Pancreas (tissue), 10 donors: ENCODE measurements at regions not wholly inside any gene's neighbourhood (a gene's known extent, or its start where the extent isn't known, plus 50 kb on each side); places are given as distances from the start of the nearest gene placed in this dataset.
A peak's percentile ranks its signal among the peaks of the same experiment; 100 is the strongest.

Source experiments
- ATAC-seq, 4 donors: fragments of 200-7000 bp; cut with Tn5 transposase; one replicate each; pipeline versions ENCODE4 v1.8.0 to v1.9.1; 2020; ENCODE audit warnings: mild to moderate bottlenecking in 4 of 4, moderate library complexity in 4 of 4
- DNase-seq, 6 donors: peaks; one replicate each; pipeline ENCODE4 v3.0.0-alpha.2; 2020
- FAIRE-seq: peaks from 2 replicates; lab custom pipeline; 2012; peaks lifted over from hg19 to GRCh38; lab: Jason Lieb, UNC
- H3K27ac ChIP-seq, 4 donors: fragments of 200-600 bp; sonication (generic); 1 replicate in 3 of 4; 2 replicates in 1 of 4; pipeline versions ENCODE4 v1.5.0 to v1.8.0; 2020
- H3K27me3 ChIP-seq, 4 donors: fragments of 200-600 bp; one replicate each; pipeline ENCODE4 v1.8.0; 2021
- H3K36me3 ChIP-seq, 3 donors: fragments of 200-600 bp; sonication (generic) in 1 of 3; one replicate each; pipeline versions ENCODE4 v1.5.0 to v1.8.0; 2020 to 2021
- H3K4me1 ChIP-seq, 3 donors: fragments of 200-600 bp; one replicate each; pipeline ENCODE4 v1.8.0; 2021
- H3K4me3 ChIP-seq, 4 donors: fragments of 200-600 bp; sonication (generic) in 2 of 4; one replicate each; pipeline versions ENCODE4 v1.5.0 to v1.8.0; 2020 to 2021
- H3K9me3 ChIP-seq, 4 donors: fragments of 200-600 bp; one replicate each; pipeline ENCODE4 v1.8.0; 2021
- CTCF ChIP-seq, 4 donors: fragments of 200-600 bp; sonication (generic) in 3 of 4; IDR thresholded peaks; one replicate each; pipeline versions ENCODE4 v1.5.0 to v1.8.0; 2021; ENCODE audit warnings: antibody characterized with exemption in 4 of 4
- WGBS, 2 donors: extraction: QIAGEN DNeasy Blood & Tissue Kit; methylation state at CpG; one replicate each; pipeline ENCODE4 v1.1.7; 2013; 5-methylcytosine and 5-hydroxymethylcytosine counted together
- intact Hi-C, 3 donors: fragments of 100-400 bp; cut with DNase I; formaldehyde crosslinking; loops; one replicate each; pipeline versions ENCODE4 v1.11.1 to v1.14.2; 2022
- donor health status: healthy with polysubstance abuse.
- donor health status: DM: no; HTN: no; CAD: no; lungs with moderate emphysema.
- donor health status: DM: no; HTN: no; CAD: no.
- donor health status: control.
- donor health status: control.
- donor health status: Bipolar disorder and iron deficiency.
- donor health status: DM: yes; HTN: yes; CAD: no.
- donor health status: DM: no; HTN: no; CAD: no.
- donor health status: DM: no; HTN: no; CAD: no.
- donor health status: DM: yes; HTN: yes; CAD: no.

- Histone ChIP-seq H3K27me3 (no peaks in the 10 kb centered on the region), H3K27ac (no peak overlapping the region), H3K9me3 (no peaks in the 10 kb centered on the region), H3K4me1 (no peaks in the 10 kb centered on the region), H3K4me3 (no peak overlapping the region), H3K36me3 (no peaks in the 10 kb centered on the region)
- TF ChIP-seq CTCF (IDR thresholded peaks at IDR 0.05), result no peak
- FAIRE-seq (no peak), ATAC-seq (no peak), DNase-seq (no peak)
- 59 to 68% methylated on average over 3 of the region's 3 CpGs for WGBS, 2 donors
- intact Hi-C loops, result no loop called here
Observed at GRCh38 chr15:61331019-61331418, 101.9 kb upstream of the RORA start.

GRCh38 chr15:61327019-61327631 is 98.0 kb upstream of the RORA start:
- ATAC-seq, result peak in 2 of 4 donors; percentile 71 to 83
- no peaks in the 10 kb centered on the region for H3K9me3 ChIP-seq
- no peak for FAIRE-seq
- H3K36me3 ChIP-seq, result no peaks in the 10 kb centered on the region
- TF ChIP-seq CTCF (IDR thresholded peaks at IDR 0.05), result no peak
- no peaks in the 10 kb centered on the region for H3K27me3 ChIP-seq
- intact Hi-C loops, result no loop called here
- DNase-seq, result no peak
- no peak overlapping the region for H3K27ac ChIP-seq
- H3K4me1 ChIP-seq, result no peaks in the 10 kb centered on the region
- no peak overlapping the region for H3K4me3 ChIP-seq
- 50 to 71% methylated on average over 8 of the region's 8 CpGs for WGBS, 2 donors

- intact Hi-C loops, result no loop called here
- ATAC-seq, result no peak
Observed at GRCh38 chr15:61319892-61320291, 90.8 kb upstream of the RORA start.

GRCh38 chr15:61318802-61319525 is 89.9 kb upstream of the RORA start:
- no peak for TF ChIP-seq CTCF (IDR thresholded peaks at IDR 0.05)
- intact Hi-C loops, result no loop called here
- WGBS, 2 donors, result 43 to 54% methylated on average over 7 of the region's 7 CpGs
- Histone ChIP-seq H3K4me3 (no peak overlapping the region), H3K4me1 (peaks cover 0 to 14% (median 8%) of the 10 kb centered on the region in 3 donors), H3K9me3 (no peaks in the 10 kb centered on the region), H3K36me3 (no peaks in the 10 kb centered on the region), H3K27me3 (no peaks in the 10 kb centered on the region), H3K27ac (peak overlapping the region in 1 of 4 donors; percentile 22)
- DNase-seq (no peak), FAIRE-seq (no peak), ATAC-seq (peak; percentile 9 to 60 (median 50))

More at GRCh38 chr15:61319892-61320291, 90.8 kb upstream of the RORA start:
- no peaks in the 10 kb centered on the region for H3K9me3 ChIP-seq
- no peak for FAIRE-seq
- WGBS, 2 donors, result 76 to 86% methylated on average over 2 of the region's 2 CpGs
- H3K36me3 ChIP-seq, result no peaks in the 10 kb centered on the region
- H3K27me3 ChIP-seq, result no peaks in the 10 kb centered on the region
- no peak for DNase-seq
- peaks cover 0 to 14% (median 8%) of the 10 kb centered on the region in 3 donors for H3K4me1 ChIP-seq
- H3K4me3 ChIP-seq, result no peak overlapping the region
- no peak for TF ChIP-seq CTCF (IDR thresholded peaks at IDR 0.05)
- H3K27ac ChIP-seq, result no peak overlapping the region

GRCh38 chr15:61318301-61318700 is 89.2 kb upstream of the RORA start:
- intact Hi-C loops, result no loop called here
- Histone ChIP-seq H3K9me3 (no peaks in the 10 kb centered on the region), H3K27ac (peak overlapping the region in 1 of 4 donors; percentile 22), H3K27me3 (no peaks in the 10 kb centered on the region), H3K36me3 (no peaks in the 10 kb centered on the region), H3K4me1 (peaks cover 0 to 14% (median 8%) of the 10 kb centered on the region in 3 donors), H3K4me3 (no peak overlapping the region)
- no peak for FAIRE-seq
- ATAC-seq, result peak; percentile 95 to 98 (median 96)
- DNase-seq, result peak in 4 of 6 donors; percentile 19 to 50 (median 32)
- WGBS, 2 donors, result 8 to 16% methylated on average over 6 of the region's 6 CpGs
- no peak for TF ChIP-seq CTCF (IDR thresholded peaks at IDR 0.05)
